K562 (cell line): ENCODE measurements at regions not wholly inside any gene's neighbourhood (a gene's known extent, or its start where the extent isn't known, plus 50 kb on each side); places are given as distances from the start of the nearest gene placed in this dataset.

ENCODE experiments used
- ATAC-seq: fragments of 200-7000 bp; cut with Tn5 transposase; 3 replicates; pipeline ENCODE4 v1.9.1; 2020; ENCODE audit warnings: moderate library complexity
- BruUV-seq: library from RNA; stranded (reverse); fragments of 400-500 nt; replicated peaks from 2 replicates; lab custom pipeline; 2021; lab: Mats Ljungman, UMichigan
- CTCF ChIA-PET: fragments of 300-600 bp; formaldehyde crosslinking; extraction: SDS; loops from one replicate; lab custom pipeline; 2021; ENCODE audit warnings: low intra/inter-chr PET ratio; lab: Yijun Ruan, JAX
- POLR2A ChIA-PET: fragments of 300-600, 350-650 bp; sonication (Branson Sonifier 250); formaldehyde crosslinking; extraction: SDS; loops from one replicate; lab custom pipeline; 2021; ENCODE audit warnings: antibody characterized with exemption, inconsistent platforms; lab: Yijun Ruan, JAX
- DNase-seq, 4 experiments: peaks; one replicate each; pipeline versions ENCODE4 v3.0.0 to v3.0.0-alpha.2; 2011 to 2018; ENCODE audit warnings: low spot score in 3 of 4, mixed read lengths in 3 of 4; ENCODE audit errors: extremely low read depth in 1 of 4
- FAIRE-seq: peaks from 2 replicates; lab custom pipeline; 2011; peaks lifted over from hg19 to GRCh38; lab: Jason Lieb, UNC
- H2AFZ ChIP-seq: 2 replicates; pipeline ENCODE4 v1.6.0; 2011; ENCODE audit warnings: low read depth, low read length, control low read depth, inconsistent platforms
- H3K27ac ChIP-seq: fragments of 200-600 bp; 3 replicates; pipeline ENCODE4 v1.8.0; 2011; ENCODE audit warnings: low read depth, mild to moderate bottlenecking, control low read depth, inconsistent platforms, low read length, moderate library complexity, mixed read lengths; ENCODE audit errors: extremely low read depth
- H3K27me3 ChIP-seq, 2 experiments: fragments of 300-600 bp in 1 of 2; 2 replicates in 1 of 2; 3 replicates in 1 of 2; pipeline versions ENCODE4 v1.6.0 to v1.8.0; 2011; ENCODE audit warnings: inconsistent platforms in 2 of 2, low read length in 2 of 2, mild to moderate bottlenecking in 1 of 2, mixed read lengths in 1 of 2, moderate library complexity in 1 of 2; ENCODE audit not compliant: control insufficient read depth in 2 of 2, insufficient read depth in 2 of 2
- H3K36me3 ChIP-seq: fragments of 300-600 bp; 3 replicates; pipeline ENCODE4 v1.8.0; 2011; ENCODE audit warnings: mild to moderate bottlenecking, low read length, inconsistent platforms; ENCODE audit not compliant: control insufficient read depth, insufficient read depth
- H3K4me1 ChIP-seq, 2 experiments: fragments of 200-600 bp in 1 of 2; replicated peaks in 1 of 2; 2 replicates in 1 of 2; 3 replicates in 1 of 2; pipeline versions ENCODE4 v1.5.1 to v1.8.0; 2011; ENCODE audit warnings: inconsistent platforms in 2 of 2, low read length in 2 of 2, mild to moderate bottlenecking in 1 of 2, mixed read lengths in 1 of 2, moderate library complexity in 1 of 2; ENCODE audit not compliant: control insufficient read depth in 2 of 2, insufficient read depth in 2 of 2
- H3K4me2 ChIP-seq: 2 replicates; pipeline ENCODE4 v1.6.1; 2011; ENCODE audit warnings: low read length, control low read depth, inconsistent platforms, mixed read lengths; ENCODE audit not compliant: insufficient read depth
- H3K4me3 ChIP-seq: fragments of 200-600 bp; sonication (generic), shearing (Covaris generic); 2 replicates; pipeline ENCODE4 v1.5.1; 2016; ENCODE audit warnings: control low read depth, inconsistent platforms
- H3K79me2 ChIP-seq: fragments of 200-600 bp; 3 replicates; pipeline ENCODE4 v1.8.0; 2011; ENCODE audit warnings: low read length, inconsistent platforms; ENCODE audit not compliant: control insufficient read depth, insufficient read depth
- H3K9ac ChIP-seq, 2 experiments: 2 replicates each; pipeline versions ENCODE4 v1.6.0 to v1.6.1; 2011; ENCODE audit warnings: low read depth in 2 of 2, low read length in 2 of 2, control low read depth in 1 of 2, inconsistent platforms in 1 of 2, mild to moderate bottlenecking in 1 of 2, mixed read lengths in 1 of 2; ENCODE audit not compliant: insufficient read depth in 1 of 2
- H3K9me1 ChIP-seq: one replicate; pipeline ENCODE4 v1.6.0; 2011; ENCODE audit warnings: inconsistent platforms, mild to moderate bottlenecking, low read length, moderate library complexity; ENCODE audit not compliant: control insufficient read depth, insufficient read depth
- H3K9me3 ChIP-seq: replicated peaks from 2 replicates; pipeline ENCODE4 v1.5.1; 2011; ENCODE audit warnings: low read depth, low read length, inconsistent platforms; ENCODE audit not compliant: control insufficient read depth, insufficient read depth
- H4K20me1 ChIP-seq: replicated peaks from 2 replicates; pipeline ENCODE4 v1.6.1; 2011; ENCODE audit warnings: low read length, inconsistent platforms, mixed read lengths; ENCODE audit not compliant: control insufficient read depth, insufficient read depth
- FOXO4 ChIP-seq: fragments of 450-650 bp; formaldehyde crosslinking; IDR thresholded peaks from 2 replicates; pipeline ENCODE4 v1.4.0; 2020; ENCODE audit warnings: mild to moderate bottlenecking, moderate library complexity
- HCFC1 ChIP-seq: IDR thresholded peaks from 2 replicates; pipeline ENCODE4 v1.6.1; 2012; ENCODE audit warnings: low read depth, low read length, improper control_type of control experiment
- RBM15 ChIP-seq: fragments of 200-400 bp; formaldehyde crosslinking; IDR thresholded peaks from 2 replicates; pipeline ENCODE4 v1.6.1; 2018; ENCODE audit warnings: mild to moderate bottlenecking, low read length, moderate library complexity; ENCODE audit not compliant: insufficient read depth
- TCF3 ChIP-seq: sonication (generic); formaldehyde crosslinking; IDR thresholded peaks from 2 replicates; pipeline ENCODE4 v1.4.0; 2020; ENCODE audit warnings: mild to moderate bottlenecking, missing genetic modification reagents
- U2AF1 ChIP-seq: fragments of 200-400 bp; formaldehyde crosslinking; optimal IDR thresholded peaks from 2 replicates; pipeline ENCODE3; 2017; ENCODE audit warnings: mild to moderate bottlenecking, low read depth, low read length, moderate library complexity
- ZBED1 ChIP-seq: IDR thresholded peaks from 2 replicates; pipeline ENCODE4 v1.6.1; 2014
- ZNF239 ChIP-seq: fragments of 250-450 bp; sonication (Bioruptor Pico); IDR thresholded peaks from 2 replicates; pipeline ENCODE4 v1.4.0; 2020; ENCODE audit warnings: mild to moderate bottlenecking
- WGBS: fragments of 100-300 bp; shearing (Covaris generic); methylation state at CpG from one replicate; pipeline ENCODE4 v1.1.6; 2016; ENCODE audit warnings: low coverage, mixed read lengths; ENCODE audit not compliant: insufficient coverage; ENCODE audit errors: missing lambda C conversion rate; 5-methylcytosine and 5-hydroxymethylcytosine counted together
- in situ Hi-C: fragments of 300-500 bp; cut with MboI; formaldehyde crosslinking; loops from 4 replicates; pipeline ENCODE4 v1.15.0; 2018; ENCODE audit warnings: inconsistent platforms, mixed read lengths
- intact Hi-C: fragments of 100-400 bp; cut with micrococcal nuclease; formaldehyde crosslinking; loops from 2 replicates; pipeline ENCODE4 v1.14.2; 2022

- Histone ChIP-seq H3K9ac (no peak overlapping the region), H3K4me2 (no peak overlapping the region)
- FAIRE-seq, result no peak
- BruUV-seq, result no TSS peak
- intact Hi-C loops, result no loop called here
- no peak for TF ChIP-seq ZNF239
- TF ChIP-seq RBM15, result no peak
- no peak for TF ChIP-seq U2AF1
- no peak for TF ChIP-seq ZBED1
- TF ChIP-seq HCFC1, result no peak
- TF ChIP-seq TCF3 (CRISPR knock-in tag), result no peak
- TF ChIP-seq FOXO4, result no peak
- TF ChIP-seq, all 486 proteins: peak for 0
- ChIA-PET POLR2A (no interaction called here), CTCF (no interaction called here)
- H3K36me3 ChIP-seq, result no peaks in the 10 kb centered on the region
- H3K9me1 ChIP-seq, result no peaks in the 10 kb centered on the region
- no peaks in the 10 kb centered on the region for H3K4me1 ChIP-seq
- in situ Hi-C loops, result no loop called here
- H2AFZ ChIP-seq, result no peak overlapping the region
- H3K4me3 ChIP-seq, result no peak overlapping the region
- DNase-seq, result no peak
- no peaks in the 10 kb centered on the region for H3K79me2 ChIP-seq
- no peak overlapping the region for H3K27ac ChIP-seq
- no peaks in the 10 kb centered on the region for H3K9me3 ChIP-seq
- no peaks in the 10 kb centered on the region for H4K20me1 ChIP-seq
- ATAC-seq, result no peak
- WGBS, result 0% methylated on average over 2 of the region's 3 CpGs
- no peaks in the 10 kb centered on the region for H3K27me3 ChIP-seq
Observed at GRCh38 chr14:43341921-43342320, 1165.2 kb downstream of the FSCB start.
